ENCODE measurements at regions not wholly inside any gene's neighbourhood (a gene's known extent, or its start where the extent isn't known, plus 50 kb on each side); places are given as distances from the start of the nearest gene placed in this dataset.

GRCh38 chr11:70650075-70650909, 252.0 kb downstream of the CTTN start:
- DNase-seq (ENCODE audit: low read depth), result no peak

- no peak for DNase-seq (ENCODE audit: low read depth)
These were observed 252.7 kb downstream of the CTTN start for GRCh38 chr11:70651031-70651430.

- DNase-seq (ENCODE audit: low read depth), result no peak
These were observed 255.7 kb downstream of the CTTN start for GRCh38 chr11:70654016-70654415.

- DNase-seq (ENCODE audit: low read depth), result no peak
These were observed 257.5 kb downstream of the CTTN start for GRCh38 chr11:70655816-70656215.

GRCh38 chr11:70656252-70656651, 257.9 kb downstream of the CTTN start:
- DNase-seq (ENCODE audit: low read depth), result no peak

- no peak for DNase-seq (ENCODE audit: low read depth)
These were observed 261.9 kb downstream of the CTTN start for GRCh38 chr11:70660059-70660888.

- no peak for DNase-seq (ENCODE audit: low read depth)
These were observed 262.5 kb downstream of the CTTN start for GRCh38 chr11:70660889-70661197.

- DNase-seq (ENCODE audit: low read depth), result no peak
These were observed 263.6 kb downstream of the CTTN start for GRCh38 chr11:70661761-70662501.

GRCh38 chr11:70662691-70663098, 264.4 kb downstream of the CTTN start:
- DNase-seq (ENCODE audit: low read depth), result no peak

- DNase-seq (ENCODE audit: low read depth), result no peak
These were observed 265.5 kb downstream of the CTTN start for GRCh38 chr11:70663815-70664214.

- no peak for DNase-seq (ENCODE audit: low read depth)
These were observed 268.0 kb downstream of the CTTN start for GRCh38 chr11:70666311-70666710.

GRCh38 chr11:70667767-70668166, 269.4 kb downstream of the CTTN start:
- no peak for DNase-seq (ENCODE audit: low read depth)

- DNase-seq (ENCODE audit: low read depth), result no peak
These were observed 270.2 kb downstream of the CTTN start for GRCh38 chr11:70668204-70669202.

- no peak for DNase-seq (ENCODE audit: low read depth)
These were observed 271.0 kb downstream of the CTTN start for GRCh38 chr11:70669281-70669680.

GRCh38 chr11:70669871-70670675, 271.7 kb downstream of the CTTN start:
- no peak for DNase-seq (ENCODE audit: low read depth)

GRCh38 chr11:70670676-70671034, 272.3 kb downstream of the CTTN start:
- no peak for DNase-seq (ENCODE audit: low read depth)

GRCh38 chr11:70671083-70671482, 272.8 kb downstream of the CTTN start:
- DNase-seq (ENCODE audit: low read depth), result no peak

GRCh38 chr11:70671611-70672010, 273.3 kb downstream of the CTTN start:
- DNase-seq (ENCODE audit: low read depth), result no peak

GRCh38 chr11:70672991-70673653, 274.8 kb downstream of the CTTN start:
- DNase-seq (ENCODE audit: low read depth), result no peak

- no peak for DNase-seq (ENCODE audit: low read depth)
These were observed 276.3 kb downstream of the CTTN start for GRCh38 chr11:70674605-70675004.
